ENCODE measurements at regions not wholly inside any gene's neighbourhood (a gene's known extent, or its start where the extent isn't known, plus 50 kb on each side); places are given as distances from the start of the nearest gene placed in this dataset.

GRCh38 chr9:79301551-79302391, 270.0 kb upstream of the TLE4 start:
- ChIA-PET CTCF (interaction anchor here (1.0 kb wide), 1 partner anchor 24 kb away, joined by 3 read pairs; no protein-coding TSS in a partner anchor), POLR2A (no interaction called here)
- TF ChIP-seq JUN (IDR thresholded peaks at IDR 0.05) (no peak), PHF8 (IDR thresholded peaks at IDR 0.05; ENCODE audit: borderline replicate concordance, low read depth) (no peak), JUNB (IDR thresholded peaks at IDR 0.05) (no peak), USF2 (IDR thresholded peaks at IDR 0.05) (no peak), EP300 (IDR thresholded peaks at IDR 0.05) (no peak), RCOR1 (IDR thresholded peaks at IDR 0.05; ENCODE audit: low read depth, low read length) (no peak), BHLHE40 (IDR thresholded peaks at IDR 0.05; ENCODE audit: low read depth, low read length) (no peak), TP53 (CRISPR knock-in tag; IDR thresholded peaks at IDR 0.05) (no peak), HOXA7 (CRISPR knock-in tag; IDR thresholded peaks at IDR 0.05) (no peak), RNF2 (IDR thresholded peaks at IDR 0.05; ENCODE audit: borderline replicate concordance, low read depth) (no peak), HDAC2 (IDR thresholded peaks at IDR 0.05) (no peak), TFCP2L1 (CRISPR knock-in tag; IDR thresholded peaks at IDR 0.05) (no peak), FOSL2 (IDR thresholded peaks at IDR 0.05) (no peak), FOSL2 (CRISPR knock-in tag; IDR thresholded peaks at IDR 0.05) (no peak), MAFK (IDR thresholded peaks at IDR 0.05; ENCODE audit: partially characterized antibody) (no peak), EHMT2 (IDR thresholded peaks at IDR 0.05; ENCODE audit: low read depth) (no peak), HES2 (IDR thresholded peaks at IDR 0.05) (no peak)
- TF ChIP-seq, protein P1, sequence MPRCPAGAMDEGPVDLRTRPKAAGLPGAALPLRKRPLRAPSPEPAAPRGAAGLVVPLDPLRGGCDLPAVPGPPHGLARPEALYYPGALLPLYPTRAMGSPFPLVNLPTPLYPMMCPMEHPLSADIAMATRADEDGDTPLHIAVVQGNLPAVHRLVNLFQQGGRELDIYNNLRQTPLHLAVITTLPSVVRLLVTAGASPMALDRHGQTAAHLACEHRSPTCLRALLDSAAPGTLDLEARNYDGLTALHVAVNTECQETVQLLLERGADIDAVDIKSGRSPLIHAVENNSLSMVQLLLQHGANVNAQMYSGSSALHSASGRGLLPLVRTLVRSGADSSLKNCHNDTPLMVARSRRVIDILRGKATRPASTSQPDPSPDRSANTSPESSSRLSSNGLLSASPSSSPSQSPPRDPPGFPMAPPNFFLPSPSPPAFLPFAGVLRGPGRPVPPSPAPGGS (IDR thresholded peaks at IDR 0.05) = no peak
- TF ChIP-seq, protein P2, sequence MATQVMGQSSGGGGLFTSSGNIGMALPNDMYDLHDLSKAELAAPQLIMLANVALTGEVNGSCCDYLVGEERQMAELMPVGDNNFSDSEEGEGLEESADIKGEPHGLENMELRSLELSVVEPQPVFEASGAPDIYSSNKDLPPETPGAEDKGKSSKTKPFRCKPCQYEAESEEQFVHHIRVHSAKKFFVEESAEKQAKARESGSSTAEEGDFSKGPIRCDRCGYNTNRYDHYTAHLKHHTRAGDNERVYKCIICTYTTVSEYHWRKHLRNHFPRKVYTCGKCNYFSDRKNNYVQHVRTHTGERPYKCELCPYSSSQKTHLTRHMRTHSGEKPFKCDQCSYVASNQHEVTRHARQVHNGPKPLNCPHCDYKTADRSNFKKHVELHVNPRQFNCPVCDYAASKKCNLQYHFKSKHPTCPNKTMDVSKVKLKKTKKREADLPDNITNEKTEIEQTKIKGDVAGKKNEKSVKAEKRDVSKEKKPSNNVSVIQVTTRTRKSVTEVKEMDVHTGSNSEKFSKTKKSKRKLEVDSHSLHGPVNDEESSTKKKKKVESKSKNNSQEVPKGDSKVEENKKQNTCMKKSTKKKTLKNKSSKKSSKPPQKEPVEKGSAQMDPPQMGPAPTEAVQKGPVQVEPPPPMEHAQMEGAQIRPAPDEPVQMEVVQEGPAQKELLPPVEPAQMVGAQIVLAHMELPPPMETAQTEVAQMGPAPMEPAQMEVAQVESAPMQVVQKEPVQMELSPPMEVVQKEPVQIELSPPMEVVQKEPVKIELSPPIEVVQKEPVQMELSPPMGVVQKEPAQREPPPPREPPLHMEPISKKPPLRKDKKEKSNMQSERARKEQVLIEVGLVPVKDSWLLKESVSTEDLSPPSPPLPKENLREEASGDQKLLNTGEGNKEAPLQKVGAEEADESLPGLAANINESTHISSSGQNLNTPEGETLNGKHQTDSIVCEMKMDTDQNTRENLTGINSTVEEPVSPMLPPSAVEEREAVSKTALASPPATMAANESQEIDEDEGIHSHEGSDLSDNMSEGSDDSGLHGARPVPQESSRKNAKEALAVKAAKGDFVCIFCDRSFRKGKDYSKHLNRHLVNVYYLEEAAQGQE (IDR thresholded peaks at IDR 0.05) = no peak
- no peak for FAIRE-seq
- Histone ChIP-seq H3K4me1 (no peaks in the 10 kb centered on the region), H3K4me2 (no peak overlapping the region), H3K27ac (no peak overlapping the region), H3K4me3 (no peak overlapping the region), H3K9me3 (no peaks in the 10 kb centered on the region)
- no peak for ATAC-seq
- WGBS (ENCODE audit: missing lambda C conversion rate) = 82% methylated on average over 8 of the region's 8 CpGs
- DNase-seq (ENCODE audit: low read depth in 1 of 2, low spot score in 1 of 2) = no peak

GRCh38 chr9:79302569-79302968, 269.2 kb upstream of the TLE4 start:
- ChIA-PET POLR2A (no interaction called here), CTCF (interaction anchor here (0.6 to 1.0 kb wide), 2 partner anchors 24 to 208 kb away, joined by 3 to 4 read pairs; no protein-coding TSS in a partner anchor)
- TF ChIP-seq EHMT2 (IDR thresholded peaks at IDR 0.05; ENCODE audit: low read depth) = no peak
- no peak for TF ChIP-seq NPAS2 (CRISPR knock-in tag; IDR thresholded peaks at IDR 0.05; ENCODE audit: borderline replicate concordance)
- Histone ChIP-seq H3K4me3 (no peak overlapping the region), H3K9me3 (no peaks in the 10 kb centered on the region), H3K4me2 (no peak overlapping the region), H3K4me1 (no peaks in the 10 kb centered on the region), H3K27ac (no peak overlapping the region)
- DNase-seq (ENCODE audit: low read depth in 1 of 2, low spot score in 1 of 2) (no peak), FAIRE-seq (no peak), ATAC-seq (no peak)
- WGBS (ENCODE audit: missing lambda C conversion rate) = 76% methylated on average over 4 of the region's 4 CpGs
